CD4-positive, alpha-beta memory T cell (primary cell): ENCODE measurements at regions not wholly inside any gene's neighbourhood (a gene's known extent, or its start where the extent isn't known, plus 50 kb on each side); places are given as distances from the start of the nearest gene placed in this dataset.

Experiments
- CTCF ChIA-PET: fragments of 350-600 bp; sonication (Branson Sonifier 250); formaldehyde crosslinking; loops from one replicate; lab custom pipeline; 2021; ENCODE audit warnings: inconsistent platforms; ENCODE audit not compliant: partially characterized antibody; lab: Charles Lee
- POLR2A ChIA-PET: fragments of 350-600 bp; sonication (Branson Sonifier 250); formaldehyde crosslinking; loops from one replicate; lab custom pipeline; 2021; ENCODE audit not compliant: partially characterized antibody; lab: Charles Lee
- DNase-seq, 5 donors: peaks; one replicate each; pipeline versions ENCODE4 v3.0.0 to v3.0.0-alpha.2; 2020 to 2022; ENCODE audit warnings: mixed read lengths in 1 of 5
- H3K27ac ChIP-seq: one replicate; pipeline ENCODE4 v1.7.0; 2013; ENCODE audit warnings: low read depth, low read length
- H3K27me3 ChIP-seq: 2 replicates; pipeline ENCODE4 v1.7.0; 2013; ENCODE audit warnings: mild to moderate bottlenecking, low read length, moderate library complexity; ENCODE audit not compliant: insufficient read depth
- H3K36me3 ChIP-seq: 2 replicates; pipeline ENCODE4 v1.7.0; 2013; ENCODE audit warnings: mild to moderate bottlenecking, low read length, moderate library complexity; ENCODE audit not compliant: insufficient read depth
- H3K4me1 ChIP-seq: 2 replicates; pipeline ENCODE4 v1.7.0; 2013; ENCODE audit warnings: mild to moderate bottlenecking, low read length, moderate library complexity; ENCODE audit not compliant: insufficient read depth
- H3K4me3 ChIP-seq, 2 donors: one replicate each; pipeline ENCODE4 v1.7.0; 2013; ENCODE audit warnings: low read length in 2 of 2, mild to moderate bottlenecking in 1 of 2
- H3K9me3 ChIP-seq, 2 donors: one replicate each; pipeline ENCODE4 v1.7.0; 2013; ENCODE audit warnings: low read length in 2 of 2, control low read depth in 1 of 2; ENCODE audit not compliant: control insufficient read depth in 1 of 2
- H3K27ac Mint-ChIP-seq, 7 donors: one replicate each; pipeline ENCODE4 v1.8.0; 2020 to 2021; ENCODE audit warnings: mixed read lengths in 7 of 7, mild to moderate bottlenecking in 6 of 7, inconsistent platforms in 3 of 7, moderate library complexity in 3 of 7
- H3K27me3 Mint-ChIP-seq, 2 donors: one replicate each; pipeline ENCODE4 v1.8.0; 2020 to 2021; ENCODE audit warnings: mixed read lengths in 2 of 2
- H3K36me3 Mint-ChIP-seq, 2 donors: one replicate each; pipeline ENCODE4 v1.8.0; 2020 to 2021; ENCODE audit warnings: mixed read lengths in 2 of 2, inconsistent platforms in 1 of 2, mild to moderate bottlenecking in 1 of 2
- H3K4me1 Mint-ChIP-seq, 4 donors: one replicate each; pipeline ENCODE4 v1.8.0; 2020 to 2021; ENCODE audit warnings: mixed read lengths in 4 of 4, mild to moderate bottlenecking in 1 of 4
- H3K4me3 Mint-ChIP-seq, 8 donors: one replicate each; pipeline ENCODE4 v1.8.0; 2020 to 2021; ENCODE audit warnings: mixed read lengths in 8 of 8, mild to moderate bottlenecking in 7 of 8, moderate library complexity in 6 of 8, inconsistent platforms in 3 of 8
- H3K9me3 Mint-ChIP-seq, 8 donors: one replicate each; pipeline ENCODE4 v1.8.0; 2020 to 2021; ENCODE audit warnings: mixed read lengths in 8 of 8, mild to moderate bottlenecking in 5 of 8, inconsistent platforms in 3 of 8, moderate library complexity in 1 of 8
- intact Hi-C: fragments of 100-400 bp; cut with micrococcal nuclease; formaldehyde crosslinking; loops from one replicate; pipeline ENCODE4 v1.15.1; 2023

GRCh38 chr3:13689373-13690260 is 140.7 kb downstream of the FBLN2 start:
- Mint-ChIP-seq H3K4me1 (no peaks in the 10 kb centered on the region), H3K27ac (no peak overlapping the region), H3K4me3 (no peak overlapping the region), H3K36me3 (no peaks in the 10 kb centered on the region), H3K27me3 (peaks cover 10 to 14% of the 10 kb centered on the region in 2 donors), H3K9me3 (peaks cover 0 to 7% (median 5%) of the 10 kb centered on the region in 8 donors)
- H3K4me3 ChIP-seq: no peak overlapping the region
- no peaks in the 10 kb centered on the region for H3K4me1 ChIP-seq
- no peaks in the 10 kb centered on the region for H3K9me3 ChIP-seq
- DNase-seq: no peak
- H3K27me3 ChIP-seq: no peaks in the 10 kb centered on the region
- ChIA-PET CTCF (interaction anchor here (1.9 kb wide), 1 partner anchor 32 kb away, joined by 5 read pairs; no protein-coding TSS in a partner anchor), POLR2A (interaction anchor here (1.2 kb wide), 1 partner anchor 9 kb away, joined by 3 read pairs; no protein-coding TSS in a partner anchor)
- intact Hi-C loops: no loop called here
- no peaks in the 10 kb centered on the region for H3K36me3 ChIP-seq
- H3K27ac ChIP-seq: no peak overlapping the region

GRCh38 chr3:13688824-13689223 is 139.9 kb downstream of the FBLN2 start:
- H3K27ac ChIP-seq: no peak overlapping the region
- H3K27me3 Mint-ChIP-seq: peaks cover 10 to 11% of the 10 kb centered on the region in 2 donors
- H3K36me3 ChIP-seq: no peaks in the 10 kb centered on the region
- no peak overlapping the region for H3K4me3 ChIP-seq
- no peaks in the 10 kb centered on the region for H3K36me3 Mint-ChIP-seq
- no peaks in the 10 kb centered on the region for H3K9me3 ChIP-seq
- no peak for DNase-seq
- POLR2A ChIA-PET: interaction anchor here (1.2 kb wide), 1 partner anchor 10 kb away, joined by 3 read pairs; no protein-coding TSS in a partner anchor
- intact Hi-C loops: no loop called here
- H3K27me3 ChIP-seq: no peaks in the 10 kb centered on the region
- H3K4me3 Mint-ChIP-seq: no peak overlapping the region
- H3K4me1 Mint-ChIP-seq: no peaks in the 10 kb centered on the region
- H3K9me3 Mint-ChIP-seq: peaks cover 0 to 7% (median 5%) of the 10 kb centered on the region in 8 donors
- CTCF ChIA-PET: interaction anchor here (1.9 kb wide), 1 partner anchor 31 kb away, joined by 5 read pairs; no protein-coding TSS in a partner anchor
- H3K27ac Mint-ChIP-seq: no peak overlapping the region
- H3K4me1 ChIP-seq: no peaks in the 10 kb centered on the region

- H3K9me3 ChIP-seq: no peaks in the 10 kb centered on the region
- H3K27ac ChIP-seq: no peak overlapping the region
- H3K9me3 Mint-ChIP-seq: peaks cover 0 to 5% (median 4%) of the 10 kb centered on the region in 8 donors
- CTCF ChIA-PET: no interaction called here
- no peak overlapping the region for H3K4me3 Mint-ChIP-seq
- H3K27ac Mint-ChIP-seq: no peak overlapping the region
- H3K36me3 ChIP-seq: no peaks in the 10 kb centered on the region
- intact Hi-C loops: no loop called here
- peaks cover 10 to 11% of the 10 kb centered on the region in 2 donors for H3K27me3 Mint-ChIP-seq
- no peaks in the 10 kb centered on the region for H3K4me1 ChIP-seq
- H3K4me3 ChIP-seq: no peak overlapping the region
- H3K27me3 ChIP-seq: no peaks in the 10 kb centered on the region
- no peak for DNase-seq
- no peaks in the 10 kb centered on the region for H3K36me3 Mint-ChIP-seq
- H3K4me1 Mint-ChIP-seq: no peaks in the 10 kb centered on the region
- POLR2A ChIA-PET: no interaction called here
These were observed 139.1 kb downstream of the FBLN2 start for GRCh38 chr3:13688034-13688433.
